Type B pancreatic cell (in vitro differentiated cells): ENCODE measurements at regions not wholly inside any gene's neighbourhood (a gene's known extent, or its start where the extent isn't known, plus 50 kb on each side); places are given as distances from the start of the nearest gene placed in this dataset.

Experiments
- DNase-seq: peaks from one replicate; pipeline ENCODE4 v3.0.0; 2021; ENCODE audit warnings: mixed read lengths; ENCODE audit not compliant: unreplicated experiment; ENCODE audit errors: extremely low spot score
- H3K27ac Mint-ChIP-seq: 2 replicates; pipeline ENCODE4 v1.8.0; 2021; ENCODE audit warnings: mild to moderate bottlenecking, mixed read lengths
- H3K27me3 Mint-ChIP-seq: 2 replicates; pipeline ENCODE4 v1.8.0; 2021; ENCODE audit warnings: mixed read lengths
- H3K36me3 Mint-ChIP-seq: 2 replicates; pipeline ENCODE4 v1.8.0; 2021; ENCODE audit warnings: mixed read lengths
- H3K4me1 Mint-ChIP-seq: one replicate; pipeline ENCODE4 v1.8.0; 2021; ENCODE audit warnings: mixed read lengths; ENCODE audit not compliant: unreplicated experiment
- H3K4me3 Mint-ChIP-seq: 2 replicates; pipeline ENCODE4 v1.8.0; 2021; ENCODE audit warnings: mild to moderate bottlenecking, mixed read lengths
- H3K9me3 Mint-ChIP-seq: 2 replicates; pipeline ENCODE4 v1.8.0; 2021; ENCODE audit warnings: mixed read lengths
- CTCF ChIP-seq: fragments of 200-600 bp; sonication (generic); conservative IDR thresholded peaks from 2 replicates; pipeline ENCODE4 v1.5.0; 2021; ENCODE audit warnings: antibody characterized with exemption, mild to moderate bottlenecking

GRCh38 chr2:198327526-198327925 lies 523.1 kb downstream of the PLCL1 start:
- Mint-ChIP-seq H3K27ac (no peak overlapping the region), H3K27me3 (peaks cover 3% of the 10 kb centered on the region), H3K9me3 (no peaks in the 10 kb centered on the region), H3K4me1 (no peaks in the 10 kb centered on the region), H3K4me3 (no peak overlapping the region), H3K36me3 (no peaks in the 10 kb centered on the region)
- DNase-seq = no peak
- no peak for TF ChIP-seq CTCF

- Mint-ChIP-seq H3K27me3 (peaks cover 7% of the 10 kb centered on the region), H3K9me3 (no peaks in the 10 kb centered on the region), H3K36me3 (no peaks in the 10 kb centered on the region), H3K4me1 (no peaks in the 10 kb centered on the region), H3K27ac (no peak overlapping the region), H3K4me3 (no peak overlapping the region)
- no peak for TF ChIP-seq CTCF
- no peak for DNase-seq
Measured at GRCh38 chr2:198326431-198326830, 522.0 kb downstream of the PLCL1 start.

- Mint-ChIP-seq H3K27ac (no peak overlapping the region), H3K4me1 (no peaks in the 10 kb centered on the region), H3K9me3 (no peaks in the 10 kb centered on the region), H3K36me3 (no peaks in the 10 kb centered on the region), H3K4me3 (no peak overlapping the region), H3K27me3 (peaks cover 12% of the 10 kb centered on the region)
- TF ChIP-seq CTCF = no peak
- no peak for DNase-seq
Measured at GRCh38 chr2:198325359-198325758, 521.0 kb downstream of the PLCL1 start.

GRCh38 chr2:198324071-198324470 lies 519.7 kb downstream of the PLCL1 start:
- Mint-ChIP-seq H3K4me1 (no peaks in the 10 kb centered on the region), H3K36me3 (no peaks in the 10 kb centered on the region), H3K27ac (no peak overlapping the region), H3K4me3 (no peak overlapping the region), H3K27me3 (peaks cover 12% of the 10 kb centered on the region), H3K9me3 (no peaks in the 10 kb centered on the region)
- no peak for DNase-seq
- TF ChIP-seq CTCF = no peak

- H3K4me1 Mint-ChIP-seq = no peaks in the 10 kb centered on the region
- no peaks in the 10 kb centered on the region for H3K36me3 Mint-ChIP-seq
- no peak overlapping the region for H3K4me3 Mint-ChIP-seq
- H3K27ac Mint-ChIP-seq = no peak overlapping the region
- H3K27me3 Mint-ChIP-seq = peaks cover 12% of the 10 kb centered on the region
- peak; percentile 66 for TF ChIP-seq CTCF
- H3K9me3 Mint-ChIP-seq = no peaks in the 10 kb centered on the region
- no peak for DNase-seq
Measured at GRCh38 chr2:198322275-198322674, 517.9 kb downstream of the PLCL1 start.

GRCh38 chr2:198321522-198322088 lies 517.2 kb downstream of the PLCL1 start:
- Mint-ChIP-seq H3K36me3 (no peaks in the 10 kb centered on the region), H3K4me3 (no peak overlapping the region), H3K4me1 (no peaks in the 10 kb centered on the region), H3K27ac (no peak overlapping the region), H3K9me3 (no peaks in the 10 kb centered on the region), H3K27me3 (peaks cover 18% of the 10 kb centered on the region)
- DNase-seq = no peak
- no peak for TF ChIP-seq CTCF
